GM18907 (cell line): ENCODE measurements at regions not wholly inside any gene's neighbourhood (a gene's known extent, or its start where the extent isn't known, plus 50 kb on each side); places are given as distances from the start of the nearest gene placed in this dataset.

Experiments
- ATAC-seq: cut with Tn5 transposase; IDR thresholded peaks from one replicate; pipeline ENCODE4 v1.9.1; 2021; ENCODE audit warnings: mild to moderate bottlenecking, moderate library complexity; ENCODE audit not compliant: unreplicated experiment

DNA sequence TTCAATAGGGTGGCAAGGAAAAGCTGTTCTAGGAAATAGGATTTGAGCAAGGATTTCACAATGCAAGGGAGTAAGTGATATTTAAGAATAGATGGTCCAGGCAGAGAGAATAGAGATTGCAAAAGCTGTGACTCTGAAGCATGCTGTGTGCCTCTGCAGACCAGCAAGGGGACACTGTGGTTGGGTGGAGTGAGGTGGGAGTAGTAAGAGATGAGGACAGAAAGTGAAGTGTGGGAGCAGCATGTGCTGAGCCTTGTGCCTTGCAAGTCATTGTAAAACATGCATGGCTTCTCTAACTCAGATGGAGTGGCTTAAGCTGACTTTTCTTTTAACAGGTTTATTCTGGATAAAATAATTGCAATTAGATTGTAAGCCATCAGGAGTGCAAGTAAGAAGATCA is 442.4 kb downstream of the CCSER2 start:
- ATAC-seq = no peak

DNA sequence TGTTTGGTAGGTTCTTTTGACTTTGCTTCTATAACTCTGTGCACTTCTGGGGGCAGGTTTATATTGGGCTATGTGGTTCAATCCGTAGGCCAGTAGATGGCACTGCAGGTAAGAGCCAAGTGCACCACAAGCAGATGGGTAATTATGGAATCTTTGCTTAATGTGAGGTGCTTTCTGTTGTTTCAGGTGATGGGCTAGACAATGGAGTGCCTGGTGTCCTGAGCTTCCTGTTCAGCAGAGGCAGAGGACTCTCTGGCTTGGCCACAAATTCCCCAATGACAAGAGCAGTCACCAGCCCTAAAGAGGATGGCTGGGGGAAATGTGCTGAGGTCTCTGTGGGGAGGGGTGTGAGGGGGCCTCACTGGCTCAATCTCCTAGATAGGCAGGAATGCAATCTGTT is 455.0 kb downstream of the CCSER2 start:
- ATAC-seq = peak; percentile 82

DNA sequence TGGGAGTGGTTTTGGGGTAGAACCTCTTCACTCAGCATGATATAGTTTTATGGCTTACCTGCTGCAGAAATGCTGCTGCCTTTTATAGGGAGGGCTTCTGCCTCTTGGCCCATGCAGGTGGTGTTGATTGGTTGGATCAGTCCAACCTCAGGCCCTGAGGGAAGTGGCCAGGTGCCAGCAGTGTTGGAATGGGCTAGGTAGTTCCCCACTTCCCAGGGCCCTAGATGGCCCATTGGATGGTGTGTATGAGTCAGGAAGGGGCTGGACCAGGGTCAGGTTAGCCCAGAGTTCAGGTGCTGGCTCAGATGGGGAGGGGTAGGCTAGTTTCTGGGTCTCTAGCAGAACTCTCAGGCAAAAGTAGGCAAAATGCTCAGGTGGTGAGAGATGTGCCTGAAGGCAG is 455.5 kb downstream of the CCSER2 start:
- no peak for ATAC-seq

DNA sequence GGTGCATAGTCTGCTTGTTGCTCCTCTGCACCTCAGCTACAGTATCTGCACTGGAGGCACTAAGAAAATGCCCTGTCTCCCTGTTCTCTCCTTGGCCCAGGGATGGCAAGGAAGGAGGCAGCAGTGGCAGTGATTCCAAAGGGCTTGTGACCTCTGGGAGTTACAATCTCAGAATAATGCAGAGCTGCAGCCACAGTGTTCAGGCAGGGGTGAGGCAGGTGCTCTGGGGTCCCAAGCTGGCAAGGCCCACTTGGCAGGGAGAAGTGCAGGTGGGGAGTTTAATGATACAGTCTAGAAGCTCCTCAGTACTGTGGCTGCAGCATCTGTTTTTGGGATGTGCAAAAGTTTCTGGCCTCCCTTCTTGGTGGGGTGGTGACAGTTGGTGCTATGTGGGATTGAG is 456.4 kb downstream of the CCSER2 start:
- ATAC-seq = no peak

DNA sequence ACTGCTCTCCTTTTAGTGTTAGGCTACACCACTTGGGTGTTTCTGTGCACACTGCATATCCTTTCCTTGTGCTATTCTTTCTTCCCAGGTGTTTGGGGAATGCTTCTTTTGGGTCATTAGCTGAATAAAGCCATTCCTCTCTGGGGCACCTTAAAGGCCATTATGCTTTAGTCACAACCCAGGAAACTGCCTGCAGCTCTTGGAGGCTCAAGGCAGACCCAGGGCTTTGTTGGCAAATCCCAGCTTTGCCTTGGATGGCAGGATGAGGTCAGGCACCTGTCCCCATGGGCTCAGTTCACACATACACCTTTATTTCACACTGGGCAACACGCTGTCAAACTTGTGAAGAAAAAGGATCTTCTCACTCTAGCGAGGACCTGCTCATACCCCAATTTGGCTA is 460.6 kb downstream of the CCSER2 start:
- ATAC-seq = no peak

DNA sequence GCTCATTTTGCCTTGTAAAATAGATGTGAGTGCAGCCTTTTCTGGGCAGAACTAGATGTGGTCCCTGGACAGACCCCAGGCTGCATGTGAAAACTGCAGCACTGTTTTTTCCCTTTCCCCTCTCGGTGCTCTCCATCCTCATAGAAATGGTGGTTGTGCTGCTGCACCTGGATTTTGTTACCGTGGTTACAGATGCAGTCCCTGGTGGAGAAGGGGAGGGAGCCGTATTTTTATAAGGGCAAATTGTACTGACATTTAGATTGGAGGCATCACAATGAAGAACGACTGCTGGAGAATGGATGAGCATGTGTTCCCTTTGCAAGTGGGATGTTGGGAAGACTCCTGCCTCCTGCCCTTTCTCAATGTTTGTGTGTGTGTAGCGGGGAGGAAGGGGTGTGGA is 469.9 kb downstream of the CCSER2 start:
- no peak for ATAC-seq

DNA sequence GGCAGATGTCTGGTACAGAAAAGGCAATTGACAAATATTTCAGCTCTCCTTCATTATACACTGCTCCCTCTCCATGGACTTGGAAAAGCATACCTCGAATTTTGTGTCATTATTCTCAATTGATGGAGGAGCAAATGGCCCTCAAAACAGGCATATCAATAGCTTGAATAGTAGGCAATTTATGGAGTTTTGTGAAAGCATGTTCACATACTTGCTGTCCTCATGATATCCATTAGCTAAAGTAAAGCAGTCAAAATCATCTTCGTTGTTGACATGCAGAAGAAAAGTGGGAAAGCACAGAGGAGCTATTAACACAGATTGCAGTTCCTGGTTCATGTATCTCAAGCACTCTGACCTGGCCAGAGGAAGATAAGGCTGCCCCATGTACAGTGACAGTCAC is 472.8 kb downstream of the CCSER2 start:
- ATAC-seq = no peak

DNA sequence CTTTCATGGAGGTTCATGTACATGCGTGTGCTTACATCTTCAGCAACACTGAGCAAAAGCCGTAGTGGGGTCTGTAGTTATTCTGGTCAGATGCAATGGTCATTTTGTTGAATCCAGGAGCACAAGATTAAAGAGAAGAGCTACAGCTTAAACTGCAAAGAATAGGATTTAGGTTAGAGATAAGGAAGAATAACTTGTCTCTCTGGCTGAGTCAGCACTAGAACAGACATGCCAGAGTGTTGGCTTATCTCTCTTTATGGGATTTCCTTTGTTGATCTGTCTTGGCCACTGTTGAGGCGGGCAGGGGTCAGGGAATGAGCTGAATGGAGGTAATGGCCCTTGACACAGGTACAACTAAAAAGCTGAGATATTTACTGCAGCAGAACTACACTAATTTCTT is 473.5 kb downstream of the CCSER2 start:
- ATAC-seq = no peak

DNA sequence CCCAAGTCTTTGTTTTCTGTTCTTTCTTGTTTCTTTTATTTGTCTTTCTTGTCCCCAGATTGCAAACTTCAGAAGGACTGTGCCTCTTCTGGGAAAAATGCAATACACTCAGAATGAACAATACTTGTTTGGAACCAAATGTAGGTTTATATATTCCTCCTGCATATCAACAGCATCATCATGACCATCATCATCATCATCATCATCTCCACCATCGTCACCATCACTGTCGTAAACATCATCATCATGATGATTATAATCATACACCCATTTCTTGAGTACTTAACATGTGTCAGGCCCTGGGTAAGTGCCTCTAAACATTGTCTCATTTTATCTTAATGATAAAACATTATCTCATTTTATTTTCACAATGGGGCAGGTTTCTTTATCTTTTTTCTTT is 476.8 kb downstream of the CCSER2 start:
- ATAC-seq = no peak

DNA sequence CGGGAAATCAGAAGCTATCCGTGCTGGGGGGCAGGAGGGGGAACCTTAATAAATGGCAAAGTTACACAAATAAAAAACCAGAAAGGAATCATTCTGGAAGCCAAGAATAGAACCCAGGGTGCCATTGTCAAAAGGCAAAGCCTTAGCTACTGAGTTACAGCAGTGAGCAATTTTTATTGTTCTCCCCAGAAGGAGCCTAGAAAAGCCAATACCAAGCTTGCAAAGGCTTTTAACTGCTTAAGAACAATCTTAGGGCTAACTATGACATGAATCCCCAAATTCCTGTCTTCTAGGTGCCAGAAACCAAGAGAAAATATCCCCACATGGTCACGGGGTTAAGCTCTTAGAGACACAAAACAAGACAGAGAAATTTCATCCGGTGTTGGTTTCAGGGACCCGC is 482.7 kb downstream of the CCSER2 start:
- ATAC-seq = no peak

DNA sequence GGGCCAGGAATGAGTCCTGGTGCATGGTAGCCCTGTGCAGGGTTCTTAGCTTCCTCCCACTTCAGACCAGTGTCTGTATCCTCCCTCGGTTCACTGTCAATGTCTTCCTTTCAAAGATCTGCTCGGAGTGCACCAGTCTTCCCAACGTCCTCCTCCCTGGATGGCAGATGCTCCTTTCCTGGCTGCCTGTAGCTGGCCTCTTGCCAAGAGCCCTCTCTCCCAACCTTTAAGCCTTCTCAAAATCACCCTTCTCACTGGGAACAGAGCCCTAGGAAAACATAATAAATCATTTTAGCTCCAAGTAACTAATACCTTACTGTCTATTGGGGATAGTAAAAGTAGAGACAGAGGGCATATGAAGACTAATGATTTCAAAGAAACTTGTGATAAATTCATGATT is 490.6 kb downstream of the CCSER2 start:
- ATAC-seq = no peak

DNA sequence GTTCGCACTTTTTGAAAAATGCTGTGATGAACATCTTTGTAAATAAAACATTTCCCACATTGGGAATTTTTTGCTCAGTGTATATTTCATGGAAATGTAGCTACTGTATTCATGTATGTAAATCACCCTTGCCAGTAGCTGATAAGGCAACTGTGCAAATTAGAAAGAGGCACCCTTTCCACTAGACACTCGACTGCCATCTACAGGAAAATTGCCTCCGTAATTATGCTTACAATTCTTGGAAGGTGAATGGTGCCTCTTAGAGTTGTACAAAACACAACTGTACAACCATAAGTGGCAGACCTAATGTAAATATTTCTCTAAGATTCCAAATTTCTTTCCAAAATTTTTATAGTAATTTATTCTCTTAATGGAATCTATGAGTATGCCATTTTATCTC is 491.7 kb downstream of the CCSER2 start:
- ATAC-seq = no peak

DNA sequence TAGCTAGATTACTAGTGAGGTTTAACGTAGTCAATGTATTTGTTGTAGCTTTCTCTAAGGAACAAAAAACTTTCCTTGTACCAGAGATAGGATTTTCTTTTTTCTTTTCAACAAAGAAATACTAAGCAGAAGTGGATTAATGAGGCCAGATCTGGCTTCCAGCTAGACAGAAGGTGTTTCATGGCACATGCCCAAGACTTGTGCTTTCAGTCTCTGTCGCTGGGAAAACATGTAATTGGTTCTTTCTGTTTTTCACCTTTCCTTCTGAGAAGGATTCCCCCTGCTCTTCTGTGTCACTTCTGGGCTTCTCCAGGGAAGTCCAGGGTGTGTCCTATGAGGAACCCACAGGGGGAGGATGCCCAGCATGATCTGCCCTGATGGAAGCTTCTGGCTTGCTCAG is 492.2 kb downstream of the CCSER2 start:
- no peak for ATAC-seq

DNA sequence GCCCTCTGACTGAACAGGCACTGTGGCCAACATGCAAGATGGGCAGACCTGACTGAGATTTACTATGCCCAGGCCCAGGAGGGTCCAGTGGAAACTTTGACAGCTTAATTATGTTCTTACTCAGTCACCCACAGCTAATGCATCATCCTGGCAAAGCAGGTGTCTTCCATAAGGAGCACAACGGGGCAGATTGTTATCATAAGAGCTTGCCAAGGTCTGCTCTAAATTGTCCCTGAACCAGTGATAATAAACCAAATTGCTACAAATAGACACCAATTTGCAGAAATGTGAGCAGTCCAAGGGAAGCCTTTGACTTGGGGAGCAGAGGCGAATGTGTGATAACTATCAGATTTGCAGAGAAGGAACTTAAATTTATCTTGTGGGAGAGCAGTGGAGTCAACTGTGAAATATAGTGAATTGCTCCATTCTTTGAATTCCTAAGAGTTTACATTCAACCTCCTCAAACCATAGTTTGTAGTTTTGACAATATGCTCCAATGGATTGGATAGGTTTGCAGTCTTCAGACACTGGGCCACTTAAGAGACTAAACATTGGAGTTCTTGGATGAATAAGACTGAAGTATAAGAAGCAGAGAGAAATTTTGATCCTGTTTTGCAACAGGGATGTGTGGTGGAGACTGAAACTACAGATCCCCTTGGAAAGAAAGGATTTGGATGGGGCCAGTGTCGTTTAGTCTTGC is 494.7 kb downstream of the CCSER2 start:
- ATAC-seq = no peak

DNA sequence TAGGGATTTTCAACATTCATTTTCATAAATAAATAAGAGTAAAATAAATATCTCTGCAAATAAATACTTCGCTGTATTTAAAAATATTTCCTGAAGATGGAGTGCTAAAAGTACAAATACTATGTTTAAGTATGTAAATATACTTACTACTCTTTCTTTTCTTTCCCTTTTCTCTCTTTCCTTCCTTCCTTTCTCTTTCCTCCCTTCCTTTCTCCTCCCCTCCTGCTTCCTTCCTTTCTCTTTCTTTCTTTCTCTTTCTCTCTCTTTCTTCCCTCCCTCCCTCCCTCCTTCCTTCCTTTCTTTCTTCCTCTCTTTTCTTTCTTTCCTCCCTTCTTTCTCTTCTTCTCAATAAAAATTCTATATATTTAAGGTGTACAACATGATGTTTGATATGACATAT is 496.1 kb downstream of the CCSER2 start:
- ATAC-seq = no peak

DNA sequence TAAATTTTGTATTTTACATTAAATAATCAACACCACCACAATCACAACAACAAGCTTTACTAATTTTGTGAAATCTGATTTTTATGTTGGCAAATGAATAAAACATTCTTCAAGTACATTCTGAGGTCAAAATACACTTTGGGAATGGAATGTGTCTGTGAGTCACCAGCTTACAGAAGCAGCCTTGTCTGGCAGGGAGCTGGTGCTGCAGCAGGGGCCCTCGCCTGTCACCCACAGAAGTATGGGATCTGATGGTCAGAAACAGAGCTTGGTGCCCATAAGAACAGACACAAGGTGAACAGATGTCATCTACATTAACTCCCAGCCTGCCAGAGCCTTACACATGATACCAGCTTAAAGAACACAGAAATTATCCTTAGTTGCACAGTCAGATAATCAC is 496.9 kb downstream of the CCSER2 start:
- ATAC-seq = no peak

DNA sequence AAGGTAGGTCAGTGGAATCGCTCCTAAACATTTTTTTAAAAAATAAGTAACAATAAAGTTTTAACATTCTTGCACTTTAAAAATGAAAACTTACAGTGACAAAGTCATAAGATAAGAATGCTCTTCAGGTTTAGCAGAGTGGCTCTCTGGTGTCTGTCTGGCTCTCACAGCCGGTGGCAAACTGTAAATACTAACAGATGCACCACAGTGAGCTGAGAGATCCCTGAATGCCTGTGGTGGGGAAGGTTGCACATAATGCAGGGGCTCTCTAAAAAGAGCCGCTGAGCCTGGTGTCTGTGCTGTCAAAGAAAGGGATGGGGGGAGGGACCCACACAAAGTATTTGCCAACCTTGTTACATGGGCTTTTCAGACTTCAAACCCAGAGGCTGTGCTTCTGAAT is 498.3 kb downstream of the CCSER2 start:
- ATAC-seq = no peak

DNA sequence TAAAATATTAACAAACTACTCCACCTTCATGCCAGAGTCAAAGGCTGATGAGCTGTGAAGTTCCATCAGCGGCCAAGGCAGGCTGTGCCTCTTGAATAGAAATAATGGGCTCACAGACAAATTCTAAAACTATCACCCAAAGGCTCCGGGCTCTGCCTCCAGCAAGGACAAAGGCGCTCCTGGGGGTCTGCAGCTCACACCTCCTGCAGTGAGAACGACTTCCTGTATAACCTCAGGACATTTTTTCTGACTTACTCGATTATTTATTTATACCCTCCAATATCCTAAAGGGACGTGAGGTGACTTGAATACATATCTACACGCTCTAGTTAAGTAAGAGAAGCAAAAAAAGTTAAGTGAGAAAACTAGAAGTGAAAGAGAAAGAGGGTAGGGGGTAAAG is 500.7 kb downstream of the CCSER2 start:
- no peak for ATAC-seq

DNA sequence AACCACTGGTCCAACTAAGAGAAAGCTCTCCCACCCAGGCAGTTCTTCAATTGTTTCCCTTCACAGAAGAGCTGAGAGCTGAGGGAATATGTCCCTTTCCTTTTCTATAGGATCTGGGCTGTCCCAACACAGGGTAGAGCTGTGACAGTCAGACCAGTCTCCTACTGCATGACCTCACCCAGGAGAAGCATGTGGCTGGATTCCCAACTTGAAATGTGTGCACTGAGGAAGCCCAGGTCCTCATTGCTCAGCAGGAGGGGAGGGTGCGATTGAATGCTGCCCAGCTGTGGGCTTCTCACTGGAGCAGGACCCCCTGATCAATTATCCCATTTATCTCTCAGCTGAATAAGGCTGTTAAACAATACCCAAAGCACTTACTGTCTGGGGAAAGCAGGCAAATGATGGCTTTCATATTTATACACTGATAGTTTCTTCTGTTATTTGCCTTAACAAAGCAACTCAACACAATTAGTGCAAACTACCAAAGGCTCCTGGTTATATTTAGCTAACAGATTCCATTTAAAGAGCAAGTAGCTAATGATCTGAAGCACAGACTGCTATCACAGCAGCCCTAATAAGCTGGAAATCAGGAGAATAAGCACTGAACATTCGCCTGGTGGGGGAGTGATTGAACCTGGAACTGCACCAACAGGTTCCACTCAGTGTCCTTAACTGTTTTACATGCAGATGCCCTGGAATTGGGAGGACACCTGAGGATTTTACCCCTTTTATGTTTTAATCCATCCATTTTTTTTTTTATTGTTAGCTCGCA is 508.8 kb downstream of the CCSER2 start:
- ATAC-seq = no peak

DNA sequence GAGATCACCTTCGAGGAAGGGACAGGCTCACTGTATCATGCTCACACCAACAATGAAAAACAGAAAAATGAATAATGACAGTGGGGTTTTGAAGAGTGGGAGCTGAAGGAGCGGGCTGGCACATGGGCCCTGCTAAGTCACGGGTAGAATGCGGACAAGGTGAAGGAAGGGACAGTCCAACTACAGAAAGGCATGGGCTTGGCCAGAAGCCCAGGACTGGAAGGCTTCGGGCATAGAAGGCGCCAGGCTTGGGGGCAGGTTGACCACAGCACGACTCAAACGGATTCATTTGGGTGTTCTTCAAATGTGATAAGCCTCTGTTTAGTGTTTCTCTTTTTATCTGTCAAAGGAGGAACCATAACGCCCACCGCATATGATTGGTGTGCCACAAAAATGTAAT is 509.5 kb downstream of the CCSER2 start:
- no peak for ATAC-seq

DNA sequence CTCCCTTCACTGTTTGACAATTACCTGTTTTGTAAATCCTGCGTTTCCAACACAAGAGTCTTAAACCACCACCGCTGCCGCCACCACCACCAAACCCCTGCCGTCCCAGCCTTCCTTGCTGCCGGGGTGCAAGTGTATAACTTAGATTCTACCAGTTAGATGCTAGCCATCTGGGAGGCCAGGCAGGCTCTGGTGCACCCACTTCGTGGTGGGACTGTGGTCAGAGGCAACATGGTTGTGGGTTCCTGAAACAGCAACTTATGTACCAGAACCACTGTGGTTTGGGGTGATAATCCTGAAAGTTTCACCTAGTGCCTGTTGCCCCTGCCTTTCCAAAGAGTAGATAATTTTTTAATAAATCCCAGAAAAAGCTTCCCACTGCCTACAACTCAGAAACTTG is 510.5 kb downstream of the CCSER2 start:
- ATAC-seq = no peak

DNA sequence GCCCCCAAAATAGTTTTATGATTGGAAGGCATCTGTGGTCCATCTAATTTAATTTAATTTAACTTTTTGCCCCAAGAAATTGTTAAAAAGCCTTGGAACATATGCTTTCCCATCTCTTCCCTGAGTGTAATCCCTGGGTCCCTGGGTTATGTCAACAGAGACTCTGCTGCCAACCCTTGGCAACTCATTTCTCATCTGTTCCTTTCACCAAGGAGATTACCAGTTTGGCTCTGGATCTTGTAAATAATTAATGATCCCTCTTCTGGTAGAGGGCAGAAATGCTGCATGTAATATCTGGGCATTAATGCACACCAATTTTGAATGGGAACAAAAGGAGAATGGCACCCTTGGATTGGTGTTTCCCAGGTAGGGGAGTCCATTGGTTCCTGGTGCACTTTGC is 514.2 kb downstream of the CCSER2 start:
- no peak for ATAC-seq

DNA sequence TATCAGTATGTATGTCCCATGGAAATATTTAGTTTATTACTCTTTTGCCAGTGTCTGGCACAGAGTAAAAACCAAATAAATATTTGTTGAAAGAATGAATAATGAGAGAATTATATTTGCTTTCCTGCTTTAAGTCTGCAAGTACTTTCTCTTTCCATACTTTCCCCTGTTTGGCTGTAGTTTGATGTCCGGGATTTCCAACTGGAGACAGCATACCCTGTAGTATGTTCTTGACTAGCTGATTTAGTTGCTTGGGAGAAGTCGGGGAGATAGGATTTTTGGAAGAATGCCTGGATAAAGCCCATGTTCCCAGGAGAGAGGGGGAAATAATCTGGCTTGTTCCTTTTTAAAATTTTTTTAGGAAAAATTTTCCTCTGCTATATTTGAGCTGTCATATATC is 516.1 kb downstream of the CCSER2 start:
- ATAC-seq = no peak
